DOHH2 (cell line): ENCODE measurements at regions not wholly inside any gene's neighbourhood (a gene's known extent, or its start where the extent isn't known, plus 50 kb on each side); places are given as distances from the start of the nearest gene placed in this dataset.

Experiments used
- H3F3A ChIP-seq: fragments of 200-600 bp; sonication (generic), shearing (Covaris generic); 2 replicates; pipeline ENCODE4 v1.6.0; 2016; ENCODE audit warnings: antibody characterized with exemption, mild to moderate bottlenecking; ENCODE audit not compliant: control insufficient read depth, insufficient read depth
- H3K27ac ChIP-seq: fragments of 200-600 bp; sonication (generic); 2 replicates; pipeline ENCODE4 v1.5.1; 2014; ENCODE audit warnings: low read depth, mild to moderate bottlenecking, low read length, moderate library complexity
- H3K27me3 ChIP-seq: fragments of 200-600 bp; sonication (generic); 2 replicates; pipeline ENCODE4 v1.6.1; 2014; ENCODE audit warnings: mild to moderate bottlenecking, low read length, mixed read lengths; ENCODE audit not compliant: control insufficient read depth
- H3K36me3 ChIP-seq: fragments of 200-600 bp; sonication (generic); 2 replicates; pipeline ENCODE4 v1.6.1; 2014; ENCODE audit warnings: mild to moderate bottlenecking, low read length, moderate library complexity, mixed read lengths; ENCODE audit not compliant: control insufficient read depth
- H3K4me1 ChIP-seq: fragments of 200-600 bp; sonication (generic); 2 replicates; pipeline ENCODE4 v1.6.1; 2014; ENCODE audit warnings: mild to moderate bottlenecking, low read length, mixed read lengths; ENCODE audit not compliant: control insufficient read depth
- H3K4me2 ChIP-seq: fragments of 200-600 bp; sonication (generic); 2 replicates; pipeline ENCODE4 v1.6.0; 2014; ENCODE audit warnings: mild to moderate bottlenecking, low read length, moderate library complexity
- H3K4me3 ChIP-seq: fragments of 200-600 bp; sonication (generic); 2 replicates; pipeline ENCODE4 v1.5.1; 2014; ENCODE audit warnings: mild to moderate bottlenecking, low read length, mixed read lengths
- H3K79me2 ChIP-seq: fragments of 200-600 bp; sonication (generic); 2 replicates; pipeline ENCODE4 v1.6.1; 2014; ENCODE audit warnings: mild to moderate bottlenecking, low read length, mixed read lengths; ENCODE audit not compliant: control insufficient read depth
- H3K9me2 ChIP-seq: fragments of 200-600 bp; sonication (generic); replicated peaks from 2 replicates; pipeline ENCODE4 v1.6.1; 2014; ENCODE audit warnings: mild to moderate bottlenecking, low read length, mixed read lengths; ENCODE audit not compliant: control insufficient read depth
- H3K9me3 ChIP-seq: fragments of 200-600 bp; sonication (generic); 2 replicates; pipeline ENCODE4 v1.6.1; 2014; ENCODE audit warnings: antibody characterized with exemption, low read length, mixed read lengths; ENCODE audit not compliant: control insufficient read depth, insufficient read depth
- H4K20me1 ChIP-seq: fragments of 200-600 bp; sonication (generic); 2 replicates; pipeline ENCODE4 v1.6.0; 2014; ENCODE audit warnings: low read depth, mild to moderate bottlenecking, antibody characterized with exemption, low read length, moderate library complexity; ENCODE audit not compliant: control insufficient read depth, insufficient read depth
- CTCF ChIP-seq: fragments of 200-600 bp; sonication (generic); IDR thresholded peaks from one replicate; pipeline ENCODE4 v1.5.1; 2014; ENCODE audit warnings: antibody characterized with exemption, mild to moderate bottlenecking, low read depth, low read length; ENCODE audit not compliant: poor library complexity, severe bottlenecking
- EZH2phosphoT487 ChIP-seq: fragments of 200-600 bp; sonication (generic); IDR thresholded peaks from 2 replicates; pipeline ENCODE4 v1.6.1; 2017; ENCODE audit warnings: borderline replicate concordance, mild to moderate bottlenecking, antibody characterized with exemption, low read length, moderate library complexity, mixed read lengths

- H3K4me1 ChIP-seq, result peaks cover 17% of the 10 kb centered on the region
- H3K36me3 ChIP-seq, result peaks cover 4% of the 10 kb centered on the region
- H3K9me2 ChIP-seq, result no peaks in the 10 kb centered on the region
- 0 out of 2 replicates have a peak, but pooled peaks cover 11% of the 10 kb centered on the region for H3K27me3 ChIP-seq
- no peak overlapping the region for H3K27ac ChIP-seq
- no peaks in the 10 kb centered on the region for H3K79me2 ChIP-seq
- no peak overlapping the region for H3K4me2 ChIP-seq
- no peak overlapping the region for H3K4me3 ChIP-seq
- no peaks in the 10 kb centered on the region for H4K20me1 ChIP-seq
- no peaks in the 10 kb centered on the region; the same call in 1 of the 2 replicates for H3F3A ChIP-seq
- no peaks in the 10 kb centered on the region for H3K9me3 ChIP-seq
- TF ChIP-seq CTCF (no peak), EZH2phosphoT487 (no peak)
Observed at GRCh38 chr1:234968451-234968850, 160.2 kb downstream of the TOMM20 start.

GRCh38 chr1:234967121-234967520, 161.5 kb downstream of the TOMM20 start:
- H3K79me2 ChIP-seq, result no peaks in the 10 kb centered on the region
- H4K20me1 ChIP-seq, result no peaks in the 10 kb centered on the region
- TF ChIP-seq EZH2phosphoT487 (no peak), CTCF (no peak)
- no peak overlapping the region for H3K27ac ChIP-seq
- no peaks in the 10 kb centered on the region for H3K9me2 ChIP-seq
- H3K9me3 ChIP-seq, result no peaks in the 10 kb centered on the region
- no peak overlapping the region for H3K4me2 ChIP-seq
- peaks cover 9% of the 10 kb centered on the region for H3F3A ChIP-seq
- H3K4me1 ChIP-seq, result peaks cover 30% of the 10 kb centered on the region
- no peak overlapping the region for H3K4me3 ChIP-seq
- H3K27me3 ChIP-seq, result 0 out of 2 replicates have a peak, but pooled peaks cover 11% of the 10 kb centered on the region
- H3K36me3 ChIP-seq, result peaks cover 6% of the 10 kb centered on the region

GRCh38 chr1:234965111-234965510, 163.5 kb downstream of the TOMM20 start:
- H3F3A ChIP-seq, result peaks cover 12% of the 10 kb centered on the region
- peaks cover 6% of the 10 kb centered on the region for H3K36me3 ChIP-seq
- H3K4me2 ChIP-seq, result no peak overlapping the region
- no peaks in the 10 kb centered on the region for H3K79me2 ChIP-seq
- H3K4me3 ChIP-seq, result no peak overlapping the region
- H3K4me1 ChIP-seq, result peaks cover 47% of the 10 kb centered on the region
- TF ChIP-seq EZH2phosphoT487, result no peak
- no peak for TF ChIP-seq CTCF
- H3K9me3 ChIP-seq, result no peaks in the 10 kb centered on the region
- H3K9me2 ChIP-seq, result no peaks in the 10 kb centered on the region
- no peaks in the 10 kb centered on the region for H4K20me1 ChIP-seq
- 0 out of 2 replicates have a peak, but pooled peaks cover 8% of the 10 kb centered on the region for H3K27me3 ChIP-seq
- no peak overlapping the region for H3K27ac ChIP-seq
